T47D (cell line): ENCODE measurements at regions not wholly inside any gene's neighbourhood (a gene's known extent, or its start where the extent isn't known, plus 50 kb on each side); places are given as distances from the start of the nearest gene placed in this dataset.

Source experiments
- DNase-seq, 2 experiments: peaks; one replicate each; pipeline versions ENCODE4 v3.0.0 to v3.0.0-alpha.2; 2011 to 2012; ENCODE audit warnings: low read depth in 1 of 2, low spot score in 1 of 2
- JUND ChIP-seq: IDR thresholded peaks from 2 replicates; pipeline ENCODE4 v1.6.1; 2012; ENCODE audit warnings: low read depth
- in situ Hi-C: cut with HindIII; loops from 2 replicates; pipeline ENCODE4 v1.10.0; 2016; ENCODE audit warnings: low sequenced_read_pairs, low pct_unique_long_range_greater_than_20kb

DNA sequence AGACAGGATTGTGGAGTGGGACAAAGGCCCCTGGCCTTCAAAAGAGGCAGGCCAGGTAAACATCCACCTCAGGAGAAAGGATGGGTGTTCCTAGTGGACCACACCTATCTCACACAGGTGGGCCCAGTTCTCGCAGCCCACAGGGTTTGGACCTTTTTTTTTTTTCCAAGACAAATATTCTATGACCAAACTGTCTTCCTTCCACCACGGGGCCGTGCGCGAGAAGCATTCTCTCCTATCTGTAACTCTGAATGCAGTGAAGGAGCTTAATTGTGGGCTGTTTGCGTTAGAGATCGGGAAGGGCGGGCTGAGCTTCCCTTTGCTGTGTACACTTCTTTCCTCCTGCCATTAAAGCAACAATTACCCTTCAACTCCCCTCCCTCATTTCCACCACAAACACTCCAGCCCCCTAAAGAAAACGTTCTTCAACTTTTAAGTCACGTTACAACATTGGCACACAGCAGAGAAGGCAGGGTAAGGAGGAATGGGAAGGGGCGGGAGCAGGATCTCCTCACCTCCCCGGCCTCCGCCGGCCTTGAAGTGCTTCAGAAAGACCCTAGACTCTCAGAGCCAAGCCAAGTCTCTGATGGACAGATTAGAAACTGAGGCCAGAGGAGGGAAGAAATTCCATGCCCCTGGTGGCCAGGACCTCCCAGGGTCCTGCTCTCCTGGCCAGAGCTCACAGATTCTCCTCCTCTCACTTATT is 238.4 kb downstream of the BUD13 start:
- no peak for DNase-seq
- in situ Hi-C loops: no loop called here
- no peak for TF ChIP-seq JUND

DNA sequence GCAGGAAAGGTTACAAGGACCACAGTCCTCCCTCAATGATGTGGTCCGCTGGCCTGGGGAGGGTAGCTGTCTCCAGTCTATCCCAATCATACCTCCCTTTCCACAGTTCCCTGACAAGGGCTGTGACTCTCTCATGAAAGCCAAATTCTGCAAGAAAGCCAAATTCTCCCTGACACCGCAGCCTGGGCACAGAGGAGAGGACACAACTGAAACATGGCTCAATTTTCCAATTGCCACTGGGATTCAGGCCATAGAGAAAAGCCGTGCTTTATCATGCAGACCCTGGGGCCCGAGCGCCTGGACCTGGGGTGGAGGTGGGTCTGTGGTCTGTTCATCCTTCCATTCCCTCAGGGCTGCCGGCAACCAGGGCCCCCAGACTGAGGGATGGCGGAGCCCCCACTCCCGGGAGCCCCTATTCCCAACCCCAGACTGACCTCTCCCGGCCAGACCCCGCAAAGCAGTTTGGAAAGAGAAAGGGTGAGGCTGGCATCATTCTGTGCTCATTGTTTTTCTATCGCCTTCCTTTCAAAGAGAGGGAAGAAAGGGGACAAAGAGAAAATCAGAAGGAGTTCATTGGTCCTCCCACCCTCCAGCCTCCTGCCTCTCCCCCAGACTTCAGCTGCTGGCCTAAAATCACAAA is 239.5 kb downstream of the BUD13 start:
- in situ Hi-C loops: no loop called here
- no peak for TF ChIP-seq JUND
- DNase-seq: no peak

DNA sequence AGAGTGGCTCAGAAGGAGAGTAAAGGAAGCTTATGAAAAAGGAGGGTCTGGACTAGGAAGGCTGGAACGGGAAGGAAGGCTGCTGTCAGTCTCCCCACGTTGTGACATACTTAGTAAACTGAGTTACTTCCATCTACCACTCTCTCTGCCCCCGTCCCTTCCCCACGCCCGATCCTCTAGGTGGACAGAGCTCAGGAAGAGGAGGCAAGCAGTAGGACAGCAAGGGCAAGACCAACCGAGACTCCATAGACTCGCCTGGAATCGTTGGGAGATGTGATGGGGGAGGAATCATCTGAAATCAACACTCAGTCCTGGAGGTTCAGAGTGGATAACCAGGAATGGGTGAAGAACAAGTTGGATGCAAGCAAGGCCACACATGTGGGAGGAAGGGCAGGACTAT is 240.7 kb downstream of the BUD13 start:
- DNase-seq: no peak
- TF ChIP-seq JUND: no peak
- in situ Hi-C loops: no loop called here

DNA sequence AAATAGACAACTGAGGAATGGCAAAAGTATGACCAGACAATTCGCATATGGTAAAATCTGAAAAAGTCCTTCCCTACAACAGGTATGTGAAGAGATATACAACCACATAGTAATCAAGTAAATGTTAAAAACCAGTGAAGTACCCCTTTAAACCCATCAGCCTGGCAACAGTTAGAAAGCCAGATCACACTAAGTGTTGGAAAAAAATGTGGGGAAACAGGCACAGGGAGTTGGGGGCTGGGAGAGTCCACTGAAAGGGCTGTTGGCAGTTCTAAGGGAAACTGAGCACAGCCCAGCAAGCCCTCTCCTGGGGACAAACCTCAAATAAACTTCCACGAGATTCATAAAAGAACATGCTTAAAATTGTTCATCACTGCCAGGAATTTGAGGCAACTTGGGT is 242.1 kb downstream of the BUD13 start:
- in situ Hi-C loops: no loop called here
- no peak for TF ChIP-seq JUND

DNA sequence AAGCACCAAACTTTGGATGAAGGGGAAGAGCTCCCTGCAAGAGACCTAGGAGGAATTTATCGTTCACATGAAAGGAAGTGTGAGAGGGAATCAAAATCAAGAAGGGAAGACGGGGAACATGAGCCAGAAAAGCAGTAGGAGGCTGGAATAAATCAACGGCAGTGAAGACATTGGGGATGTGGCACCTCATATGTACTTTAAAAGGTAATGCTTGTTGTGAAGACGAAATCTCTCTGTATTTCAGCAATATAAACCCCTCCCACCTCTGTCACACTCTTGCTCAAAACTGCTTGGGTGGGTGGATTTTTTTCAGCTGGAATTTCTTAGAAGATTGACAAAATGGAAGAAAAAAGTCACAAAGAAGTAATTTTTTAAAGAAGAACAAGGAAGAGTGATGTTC is 243.5 kb downstream of the BUD13 start:
- TF ChIP-seq JUND: no peak
- in situ Hi-C loops: no loop called here
- no peak for DNase-seq

More for the DNA sequence above, 242.1 kb downstream of the BUD13 start:
- no peak for DNase-seq

DNA sequence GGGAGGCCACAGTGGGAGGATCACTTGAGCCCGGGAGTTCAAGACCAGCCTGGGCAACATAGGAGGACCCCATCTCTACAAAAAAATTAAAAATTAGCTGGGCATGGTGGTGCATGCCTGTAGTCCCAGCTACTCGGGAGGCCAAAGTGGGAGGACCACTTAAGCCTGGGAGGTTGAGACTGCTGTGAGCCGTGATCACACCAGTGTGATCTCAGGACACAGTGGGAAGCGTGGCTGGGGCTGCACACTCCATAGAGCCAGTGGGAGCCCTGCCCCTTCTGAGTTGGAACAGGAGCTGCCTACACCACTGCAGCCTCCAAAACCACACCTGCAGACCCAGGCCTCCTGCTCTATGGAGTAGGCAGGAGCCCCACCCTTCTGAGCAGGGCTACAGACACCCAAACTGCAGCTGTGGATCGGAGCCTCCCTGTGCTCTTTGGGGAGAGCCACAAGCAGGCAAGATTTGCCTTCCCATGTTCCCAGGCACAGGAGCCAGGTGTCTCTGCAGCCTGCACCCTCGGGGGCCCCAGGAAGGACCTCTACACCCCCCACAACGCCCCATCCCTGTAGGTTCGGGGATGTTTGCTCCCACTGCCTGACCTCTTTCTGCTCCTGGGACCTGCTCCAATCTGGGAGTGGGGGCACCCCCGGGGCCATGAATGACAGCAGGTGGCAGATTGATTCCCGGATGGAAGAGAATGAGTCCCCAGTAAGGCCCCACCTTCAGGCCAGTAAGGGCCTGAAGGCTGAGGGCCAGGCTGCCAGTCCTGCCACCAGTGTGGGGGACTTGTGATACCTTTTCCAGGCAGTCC is 245.4 kb downstream of the BUD13 start:
- in situ Hi-C loops: no loop called here
- no peak for TF ChIP-seq JUND
- no peak for DNase-seq

DNA sequence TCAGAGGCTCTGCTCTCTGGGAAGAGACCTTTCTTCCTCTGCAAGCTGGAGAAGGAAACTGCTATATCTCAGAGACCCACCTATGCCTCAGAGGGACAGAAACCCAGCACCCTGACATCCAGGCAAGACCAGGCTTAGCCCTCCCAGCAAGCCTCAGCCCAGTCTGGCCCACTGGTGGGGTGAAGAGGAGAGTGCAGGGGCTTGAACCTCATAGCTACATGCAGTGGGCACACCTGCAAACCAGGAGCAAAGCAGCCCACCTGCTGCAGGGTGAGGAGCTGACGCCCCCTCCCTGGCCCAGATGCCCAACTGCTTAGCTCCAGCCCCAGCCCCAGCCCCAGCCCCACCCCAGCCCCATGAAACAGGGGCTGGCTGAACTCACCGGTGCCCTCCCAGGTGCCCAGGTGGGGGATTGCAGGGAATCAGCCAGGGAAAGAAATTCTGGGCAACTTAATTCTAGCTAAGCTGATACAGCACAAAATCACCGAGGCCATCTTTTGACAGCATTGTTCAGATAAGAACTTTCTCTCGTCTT is 246.8 kb downstream of the BUD13 start:
- in situ Hi-C loops: no loop called here
- DNase-seq: no peak
- TF ChIP-seq JUND: no peak

DNA sequence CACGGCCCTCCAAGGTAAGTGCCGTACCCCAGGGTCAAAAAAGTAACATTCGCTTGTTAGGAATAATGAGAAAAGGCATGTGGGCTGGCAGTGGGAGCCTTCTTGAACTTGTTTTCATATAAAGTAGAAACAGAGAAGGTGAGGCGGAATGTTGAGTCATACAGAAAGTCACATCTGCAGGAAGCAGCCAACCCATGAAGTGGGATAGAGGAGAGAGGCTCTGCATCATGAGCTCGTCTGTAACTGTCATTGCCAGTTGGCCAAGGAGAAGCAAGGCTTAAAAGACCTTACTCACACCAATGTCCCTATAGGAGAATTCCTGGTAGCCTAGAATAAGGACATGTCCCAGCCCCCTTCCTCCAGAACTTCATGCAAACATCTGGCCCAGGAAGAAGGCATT is 253.3 kb downstream of the BUD13 start:
- DNase-seq: no peak
- no peak for TF ChIP-seq JUND
- in situ Hi-C loops: no loop called here

DNA sequence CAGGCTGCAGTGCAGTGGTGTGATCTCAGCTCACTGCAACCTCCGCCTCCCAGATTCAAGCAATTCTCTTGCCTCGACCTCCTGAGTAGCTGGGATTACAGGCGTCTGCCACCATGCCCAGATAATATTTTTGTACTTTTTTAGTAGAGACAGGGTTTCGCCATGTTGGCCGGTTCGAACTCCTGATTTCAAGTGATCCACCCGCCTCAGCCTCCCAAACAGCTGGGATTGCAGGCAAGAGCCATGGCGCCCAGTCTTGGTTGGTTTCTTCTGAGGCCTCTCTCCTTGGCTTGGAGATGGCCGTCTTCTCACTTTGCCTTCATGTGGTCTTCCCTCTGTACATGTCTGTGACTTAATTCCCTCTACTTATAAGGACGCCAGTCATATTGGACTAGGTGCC is 254.6 kb downstream of the BUD13 start:
- DNase-seq: no peak
- no peak for TF ChIP-seq JUND
- in situ Hi-C loops: no loop called here

DNA sequence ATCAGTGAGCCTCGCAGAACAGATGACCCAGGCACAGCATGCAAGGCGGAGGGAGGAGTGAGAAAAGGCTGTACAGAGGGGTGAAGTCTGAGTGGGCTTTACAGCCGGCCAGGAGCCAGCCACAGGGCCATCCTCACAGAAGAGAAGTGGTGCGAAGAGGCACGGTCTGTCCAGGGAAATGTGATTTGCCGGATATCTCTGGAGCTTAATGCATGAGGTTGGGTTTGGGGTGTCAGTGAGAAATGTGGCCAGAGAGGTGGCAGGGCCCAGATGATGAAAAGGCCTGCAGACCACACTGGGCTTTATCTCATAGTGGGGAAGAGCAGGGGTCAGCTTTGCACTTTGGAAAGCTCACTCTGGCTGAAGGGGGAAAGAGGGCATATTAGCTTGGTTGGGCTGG is 255.2 kb downstream of the BUD13 start:
- TF ChIP-seq JUND: no peak
- DNase-seq: no peak
- in situ Hi-C loops: no loop called here

DNA sequence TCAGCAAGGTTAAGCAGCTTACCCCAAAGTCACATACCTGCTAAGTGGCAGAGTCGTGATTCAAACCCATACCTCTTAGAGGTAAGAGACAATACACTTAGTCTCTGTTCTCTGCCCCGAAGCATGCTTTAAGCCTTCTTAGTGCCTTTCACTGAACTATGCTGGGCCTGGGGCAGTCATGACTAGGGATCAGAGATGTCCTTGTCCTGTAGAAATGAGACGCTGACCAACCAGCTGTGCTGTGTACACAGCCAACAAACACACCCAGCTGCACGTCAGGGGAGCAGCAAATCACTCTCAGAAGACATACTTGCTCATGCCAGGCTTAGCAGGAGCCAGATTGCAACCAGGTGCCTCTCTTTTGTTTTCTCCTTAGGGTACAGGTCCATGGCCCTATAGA is 255.7 kb downstream of the BUD13 start:
- no peak for DNase-seq
- TF ChIP-seq JUND: no peak
- in situ Hi-C loops: no loop called here

DNA sequence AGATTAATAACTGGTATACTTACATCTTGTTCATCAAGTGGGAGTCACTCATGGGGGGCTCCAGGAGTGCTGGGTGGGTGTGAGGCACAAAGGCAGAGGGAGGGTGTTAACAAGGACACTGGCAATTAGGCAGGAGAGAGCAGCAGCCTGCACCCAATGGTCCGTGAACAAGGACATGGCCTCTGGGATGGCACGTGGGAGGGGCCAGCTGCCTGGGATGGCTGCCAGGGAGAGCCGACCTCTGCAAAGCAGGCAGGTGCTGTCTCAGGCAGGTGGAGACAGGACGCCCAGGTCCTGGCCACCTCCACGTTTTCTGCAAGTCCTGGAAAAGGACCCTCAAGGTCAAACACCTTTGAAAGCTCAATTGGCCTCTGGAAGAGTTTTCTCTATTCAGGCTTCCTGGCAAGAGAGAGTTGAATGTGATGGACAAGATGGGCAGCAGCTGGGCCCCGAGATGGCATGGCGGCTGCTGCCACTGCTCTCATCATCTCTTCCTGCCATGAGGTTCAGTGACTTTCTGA is 257.1 kb downstream of the BUD13 start:
- TF ChIP-seq JUND: no peak
- no peak for DNase-seq
- in situ Hi-C loops: no loop called here

DNA sequence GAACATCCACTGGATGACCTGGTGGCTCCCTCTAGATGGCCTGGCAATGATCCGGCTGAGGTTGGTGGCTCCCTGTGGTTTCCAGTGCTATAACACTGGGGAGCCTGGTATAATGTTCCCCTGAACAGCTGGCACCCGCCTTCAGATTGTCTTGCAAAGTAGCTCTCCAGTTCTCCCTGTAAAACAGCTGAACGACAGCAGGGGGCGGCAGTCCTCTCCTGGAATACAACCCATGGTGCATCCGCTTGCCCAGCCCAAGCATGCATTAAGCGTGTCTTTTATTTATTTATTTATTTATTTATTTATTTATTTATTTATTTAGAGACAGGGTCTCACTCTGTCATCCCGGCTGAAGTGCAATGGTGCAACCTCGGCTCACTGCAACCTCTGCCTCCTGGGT is 258.9 kb downstream of the BUD13 start:
- no peak for TF ChIP-seq JUND
- in situ Hi-C loops: no loop called here
- DNase-seq: no peak
